ENCODE measurements at regions not wholly inside any gene's neighbourhood (a gene's known extent, or its start where the extent isn't known, plus 50 kb on each side); places are given as distances from the start of the nearest gene placed in this dataset.

GRCh38 chr11:81899156-81899555, 834.5 kb downstream of the FAM181B start:
- DNase-seq (ENCODE audit: low read depth in 2 of 3, low spot score in 2 of 3): no peak

GRCh38 chr11:81897639-81898038, 836.0 kb downstream of the FAM181B start:
- no peak for DNase-seq (ENCODE audit: low read depth in 2 of 3, low spot score in 2 of 3)

GRCh38 chr11:81895258-81895657, 838.4 kb downstream of the FAM181B start:
- DNase-seq (ENCODE audit: low read depth in 2 of 3, low spot score in 2 of 3): no peak

GRCh38 chr11:81892770-81893635, 840.7 kb downstream of the FAM181B start:
- DNase-seq (ENCODE audit: low read depth in 2 of 3, low spot score in 2 of 3): no peak

- no peak for DNase-seq (ENCODE audit: low read depth in 2 of 3, low spot score in 2 of 3)
These were observed 845.3 kb downstream of the FAM181B start for GRCh38 chr11:81888391-81888790.

- DNase-seq (ENCODE audit: low read depth in 2 of 3, low spot score in 2 of 3): no peak
These were observed 846.0 kb downstream of the FAM181B start for GRCh38 chr11:81887671-81888070.

GRCh38 chr11:81886406-81887075, 847.1 kb downstream of the FAM181B start:
- no peak for DNase-seq (ENCODE audit: low read depth in 2 of 3, low spot score in 2 of 3)

- DNase-seq (ENCODE audit: low read depth in 2 of 3, low spot score in 2 of 3): no peak
These were observed 859.0 kb downstream of the FAM181B start for GRCh38 chr11:81874635-81875034.

GRCh38 chr11:81870815-81871214, 862.8 kb downstream of the FAM181B start:
- DNase-seq (ENCODE audit: low read depth in 2 of 3, low spot score in 2 of 3): no peak

GRCh38 chr11:81870066-81870412, 863.6 kb downstream of the FAM181B start:
- DNase-seq (ENCODE audit: low read depth in 2 of 3, low spot score in 2 of 3): no peak

- DNase-seq (ENCODE audit: low read depth in 2 of 3, low spot score in 2 of 3): peak; percentile 31 to 60 (median 43)
These were observed 864.2 kb downstream of the FAM181B start for GRCh38 chr11:81869351-81870065.

GRCh38 chr11:81866896-81867295, 866.8 kb downstream of the FAM181B start:
- no peak for DNase-seq (ENCODE audit: low read depth in 2 of 3, low spot score in 2 of 3)

GRCh38 chr11:81857386-81857785, 876.3 kb downstream of the FAM181B start:
- no peak for DNase-seq (ENCODE audit: low read depth in 2 of 3, low spot score in 2 of 3)

GRCh38 chr11:81853791-81854190, 879.9 kb downstream of the FAM181B start:
- no peak for DNase-seq (ENCODE audit: low read depth in 2 of 3, low spot score in 2 of 3)

- DNase-seq (ENCODE audit: low read depth in 2 of 3, low spot score in 2 of 3): no peak
These were observed 880.8 kb downstream of the FAM181B start for GRCh38 chr11:81852896-81853295.

GRCh38 chr11:81840380-81840779, 893.3 kb downstream of the FAM181B start:
- no peak for DNase-seq (ENCODE audit: low read depth in 2 of 3, low spot score in 2 of 3)

- DNase-seq (ENCODE audit: low read depth in 2 of 3, low spot score in 2 of 3): no peak
These were observed 893.7 kb downstream of the FAM181B start for GRCh38 chr11:81839976-81840375.

GRCh38 chr11:81839016-81839415, 894.6 kb downstream of the FAM181B start:
- DNase-seq (ENCODE audit: low read depth in 2 of 3, low spot score in 2 of 3): no peak

- no peak for DNase-seq (ENCODE audit: low read depth in 2 of 3, low spot score in 2 of 3)
These were observed 903.7 kb downstream of the FAM181B start for GRCh38 chr11:81829976-81830375.

GRCh38 chr11:81825346-81825745, 908.3 kb downstream of the FAM181B start:
- no peak for DNase-seq (ENCODE audit: low read depth in 2 of 3, low spot score in 2 of 3)

GRCh38 chr11:81819462-81819861, 914.2 kb downstream of the FAM181B start:
- DNase-seq (ENCODE audit: low read depth in 2 of 3, low spot score in 2 of 3): no peak

- DNase-seq (ENCODE audit: low read depth in 2 of 3, low spot score in 2 of 3): no peak
These were observed 928.8 kb downstream of the FAM181B start for GRCh38 chr11:81804858-81805257.

Measured in activated CD8-positive, alpha-beta memory T cell treated with anti-CD3 and anti-CD28 coated beads for 48 hours (primary cell).